Naive B cell (primary cell): ENCODE measurements at regions not wholly inside any gene's neighbourhood (a gene's known extent, or its start where the extent isn't known, plus 50 kb on each side); places are given as distances from the start of the nearest gene placed in this dataset.

Experiments
- ATAC-seq, 2 donors: fragments of 150-1000 bp; cut with Tn5 transposase; 2 replicates each; pipeline ENCODE4 v1.10.0; 2021; ENCODE audit warnings: low read depth in 2 of 2, mild to moderate bottlenecking in 2 of 2, moderate library complexity in 2 of 2
- DNase-seq: peaks from one replicate; pipeline ENCODE4 v3.0.0; 2022
- H3K27ac Mint-ChIP-seq, 6 donors: one replicate each; pipeline ENCODE4 v1.8.0; 2020 to 2022; ENCODE audit warnings: mild to moderate bottlenecking in 6 of 6, mixed read lengths in 6 of 6, moderate library complexity in 5 of 6, inconsistent platforms in 2 of 6
- H3K27me3 Mint-ChIP-seq, 3 donors: one replicate each; pipeline ENCODE4 v1.8.0; 2021 to 2022; ENCODE audit warnings: mixed read lengths in 3 of 3, mild to moderate bottlenecking in 1 of 3
- H3K36me3 Mint-ChIP-seq, 2 donors: one replicate each; pipeline ENCODE4 v1.8.0; 2020 to 2022; ENCODE audit warnings: mixed read lengths in 2 of 2, inconsistent platforms in 1 of 2, mild to moderate bottlenecking in 1 of 2
- H3K4me1 Mint-ChIP-seq, 3 donors: one replicate each; pipeline ENCODE4 v1.8.0; 2020 to 2022; ENCODE audit warnings: mixed read lengths in 3 of 3, inconsistent platforms in 1 of 3, mild to moderate bottlenecking in 1 of 3, moderate library complexity in 1 of 3
- H3K4me3 Mint-ChIP-seq, 8 donors: one replicate each; pipeline ENCODE4 v1.8.0; 2020 to 2022; ENCODE audit warnings: mild to moderate bottlenecking in 8 of 8, mixed read lengths in 8 of 8, moderate library complexity in 8 of 8, inconsistent platforms in 2 of 8
- H3K9me3 Mint-ChIP-seq, 7 donors: one replicate each; pipeline ENCODE4 v1.8.0; 2020 to 2022; ENCODE audit warnings: mixed read lengths in 7 of 7, mild to moderate bottlenecking in 5 of 7, inconsistent platforms in 2 of 7, moderate library complexity in 1 of 7

DNA sequence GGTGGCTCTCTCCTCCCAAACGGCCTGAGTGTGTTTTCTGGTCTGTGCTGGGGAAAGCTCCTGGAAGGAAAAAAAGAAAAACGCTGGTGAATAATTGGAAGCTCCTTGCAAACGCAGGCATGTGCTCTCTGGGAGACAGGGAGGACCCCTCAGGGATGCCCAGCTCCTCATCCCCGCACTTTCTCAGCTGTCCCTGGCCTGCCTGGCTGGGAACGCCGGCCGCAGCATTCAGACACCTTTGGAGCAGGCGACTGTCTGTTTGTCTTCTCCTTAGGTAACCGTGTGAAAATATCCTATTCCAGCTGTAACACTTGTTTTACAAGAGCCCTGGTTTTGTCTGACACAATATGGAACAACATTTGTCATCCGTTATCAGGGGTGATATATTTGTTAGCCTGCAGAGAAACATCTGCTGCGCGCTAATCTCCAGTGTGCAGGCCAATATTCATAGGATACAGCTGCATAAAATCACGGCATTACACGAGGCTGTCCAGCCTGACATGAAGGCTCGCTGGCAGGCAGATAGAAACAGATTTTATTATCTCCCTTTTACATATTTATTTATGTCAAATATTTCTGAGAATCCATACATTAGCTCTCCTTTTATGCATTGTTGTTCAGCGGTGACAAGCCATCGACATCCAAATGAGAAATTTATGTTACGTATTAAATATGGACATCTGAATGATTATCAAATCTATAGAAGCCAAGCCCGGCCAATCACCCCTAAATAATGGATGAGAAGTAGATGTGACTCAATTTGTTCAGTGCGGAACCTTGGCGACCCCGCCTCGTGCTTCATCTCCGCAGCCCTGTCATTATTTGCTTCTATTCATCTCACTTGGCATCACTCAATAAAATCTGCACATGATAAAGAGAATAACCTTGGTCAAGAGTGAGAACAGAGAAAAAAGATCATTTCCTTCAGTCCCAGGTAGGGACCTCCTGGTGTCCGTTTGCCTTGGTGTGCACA, 675.1 kb upstream of the SALL3 start:
- Mint-ChIP-seq H3K36me3 (peaks cover 0 to 7% of the 10 kb centered on the region in 2 donors), H3K9me3 (peaks cover 0 to 7% (median 0%) of the 10 kb centered on the region in 7 donors), H3K27ac (peak overlapping the region in 1 of 6 donors; percentile 24), H3K27me3 (peaks cover 0 to 6% (median 0%) of the 10 kb centered on the region in 3 donors), H3K4me3 (peak overlapping the region in 1 of 8 donors; percentile 26), H3K4me1 (no peaks in the 10 kb centered on the region)
- ATAC-seq (no peak), DNase-seq (no peak)

DNA sequence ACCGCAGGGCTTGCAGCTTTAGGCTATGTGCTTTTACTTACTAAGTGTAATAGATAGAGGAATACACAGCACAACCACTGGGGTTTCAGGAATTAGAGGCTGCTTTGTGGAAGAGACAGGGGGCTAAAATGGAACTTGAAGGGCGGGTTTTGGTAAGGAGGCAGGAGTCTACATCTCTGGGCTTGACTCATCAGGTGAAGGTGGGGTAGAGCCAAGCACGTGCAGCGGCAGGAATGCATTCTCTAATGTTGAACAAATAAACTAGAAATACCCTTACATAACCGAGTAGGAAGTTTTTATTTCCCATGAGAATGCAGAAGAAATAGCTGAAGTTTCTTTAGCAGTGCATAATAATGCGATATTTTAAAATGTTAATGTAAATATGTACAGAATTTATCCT, 673.8 kb upstream of the SALL3 start:
- ATAC-seq, result no peak
- Mint-ChIP-seq H3K36me3 (peaks cover 0 to 7% of the 10 kb centered on the region in 2 donors), H3K9me3 (peaks cover 0 to 7% (median 0%) of the 10 kb centered on the region in 7 donors), H3K4me3 (no peak overlapping the region), H3K4me1 (no peaks in the 10 kb centered on the region), H3K27me3 (peaks cover 0 to 6% (median 0%) of the 10 kb centered on the region in 3 donors), H3K27ac (no peak overlapping the region)
- DNase-seq, result no peak

DNA sequence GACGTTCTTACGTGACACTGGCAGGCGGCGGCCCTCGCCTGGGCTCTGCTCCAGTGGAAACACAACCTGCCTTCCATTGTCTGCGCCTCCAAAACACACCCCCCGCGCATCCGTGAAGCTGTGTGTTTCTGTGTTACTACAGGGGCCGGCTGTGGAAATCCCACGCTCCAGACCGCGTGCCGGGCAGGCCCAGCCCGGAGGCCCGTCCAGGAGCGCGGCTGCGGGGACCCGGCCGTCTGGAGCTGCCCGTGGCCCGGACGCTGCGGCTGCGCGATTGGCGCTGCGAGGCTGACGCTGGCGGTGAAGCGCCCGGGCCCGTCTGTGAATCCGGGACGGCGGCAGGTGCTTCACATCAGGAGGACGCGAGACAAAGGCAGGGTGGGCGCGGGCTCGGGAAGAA, 670.3 kb upstream of the SALL3 start:
- DNase-seq (no peak), ATAC-seq (no peak)
- Mint-ChIP-seq H3K4me1 (no peaks in the 10 kb centered on the region), H3K9me3 (peaks cover 0 to 14% (median 3%) of the 10 kb centered on the region in 7 donors), H3K27me3 (peaks cover 0 to 6% (median 0%) of the 10 kb centered on the region in 3 donors), H3K4me3 (no peak overlapping the region), H3K36me3 (peaks cover 0 to 7% of the 10 kb centered on the region in 2 donors), H3K27ac (no peak overlapping the region)

DNA sequence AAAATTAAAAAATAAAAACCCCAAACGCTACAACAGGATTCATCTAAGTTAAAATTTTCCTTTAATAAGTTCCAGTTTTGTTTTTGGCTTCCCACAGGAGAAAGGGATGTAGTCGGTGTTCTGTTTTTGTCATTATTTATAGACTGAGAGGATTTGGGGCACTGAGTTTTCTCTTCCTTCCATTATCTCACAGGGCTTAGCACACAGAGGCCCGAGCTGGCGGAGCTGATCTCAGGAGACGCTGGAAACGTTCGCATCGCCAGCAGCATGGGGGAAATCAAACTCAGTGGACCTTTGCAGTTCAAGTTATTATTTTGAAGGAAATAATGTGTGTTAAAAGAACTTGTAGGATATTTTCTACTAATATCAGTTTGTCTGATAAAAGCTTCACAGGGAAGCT, 669.7 kb upstream of the SALL3 start:
- Mint-ChIP-seq H3K36me3 (peaks cover 0 to 7% of the 10 kb centered on the region in 2 donors), H3K27me3 (peaks cover 0 to 6% (median 0%) of the 10 kb centered on the region in 3 donors), H3K9me3 (peaks cover 0 to 14% (median 3%) of the 10 kb centered on the region in 7 donors), H3K4me1 (no peaks in the 10 kb centered on the region), H3K27ac (no peak overlapping the region), H3K4me3 (no peak overlapping the region)
- ATAC-seq (no peak), DNase-seq (no peak)

DNA sequence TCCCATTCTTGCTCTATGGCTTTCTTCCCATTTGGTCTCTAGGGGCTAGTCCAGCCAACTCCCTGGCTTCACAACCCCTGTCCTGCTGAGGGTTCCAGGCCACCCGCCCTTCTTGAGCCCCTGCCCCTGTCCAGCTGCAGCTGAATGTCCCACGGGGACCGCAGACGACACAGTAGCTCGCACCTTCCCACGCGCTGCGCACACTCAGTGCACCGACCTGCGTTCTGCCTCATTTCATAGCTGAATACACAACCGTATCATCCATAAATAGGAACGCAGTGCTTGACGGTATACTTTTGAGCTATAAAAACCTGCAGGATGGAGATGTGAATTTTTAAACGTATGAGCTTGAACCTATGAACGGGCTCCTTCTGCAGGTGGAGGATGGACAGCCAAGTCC, 660.4 kb upstream of the SALL3 start:
- no peaks in the 10 kb centered on the region for H3K9me3 Mint-ChIP-seq
- no peaks in the 10 kb centered on the region for H3K36me3 Mint-ChIP-seq
- no peaks in the 10 kb centered on the region for H3K4me1 Mint-ChIP-seq
- ATAC-seq (no peak), DNase-seq (no peak)
- H3K4me3 Mint-ChIP-seq, result no peak overlapping the region
- peak overlapping the region in 1 of 6 donors; percentile 7 for H3K27ac Mint-ChIP-seq
- H3K27me3 Mint-ChIP-seq, result no peaks in the 10 kb centered on the region

DNA sequence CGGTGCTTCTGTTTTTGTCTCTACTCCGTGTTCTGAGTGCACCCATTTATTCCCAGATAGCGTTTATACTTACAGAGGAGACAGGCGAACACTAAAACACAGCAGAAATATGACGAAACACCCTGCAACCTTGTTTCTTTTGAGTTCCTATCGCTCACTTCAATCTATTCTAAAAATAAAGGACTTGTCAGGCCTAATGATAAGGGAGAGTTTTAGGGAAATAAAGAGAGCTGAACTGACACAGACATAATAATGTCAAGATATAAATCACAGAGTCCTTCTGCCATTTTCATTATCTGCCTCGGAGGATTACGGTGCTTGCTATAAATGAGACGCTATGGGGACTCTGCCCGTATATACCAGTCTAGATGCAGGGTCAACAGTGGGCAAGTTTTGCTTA, 659.7 kb upstream of the SALL3 start:
- DNase-seq (no peak), ATAC-seq (no peak)
- Mint-ChIP-seq H3K27me3 (no peaks in the 10 kb centered on the region), H3K9me3 (no peaks in the 10 kb centered on the region), H3K4me3 (no peak overlapping the region), H3K4me1 (no peaks in the 10 kb centered on the region), H3K36me3 (no peaks in the 10 kb centered on the region), H3K27ac (no peak overlapping the region)

DNA sequence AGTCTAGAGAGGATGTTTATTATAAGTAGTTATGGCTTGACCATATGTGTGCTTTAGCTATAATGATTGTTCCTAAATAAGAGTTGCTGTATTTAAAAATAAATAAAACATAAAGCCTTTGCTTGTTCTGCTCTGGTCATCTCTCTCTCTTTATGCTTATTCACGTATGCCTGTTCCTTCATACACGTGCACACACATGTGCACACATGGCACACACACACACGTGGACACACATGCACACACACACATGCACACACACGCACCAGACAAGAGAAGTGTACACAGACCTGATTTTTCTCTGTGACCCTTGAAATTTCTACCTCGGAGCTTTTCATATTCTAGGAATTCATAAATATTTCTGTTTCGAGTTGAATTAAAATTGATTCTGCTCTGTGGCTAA, 658.2 kb upstream of the SALL3 start:
- DNase-seq, result no peak
- no peak overlapping the region for H3K27ac Mint-ChIP-seq
- ATAC-seq, result no peak
- peaks cover 0 to 4% (median 0%) of the 10 kb centered on the region in 7 donors for H3K9me3 Mint-ChIP-seq
- H3K36me3 Mint-ChIP-seq, result no peaks in the 10 kb centered on the region
- no peak overlapping the region for H3K4me3 Mint-ChIP-seq
- H3K27me3 Mint-ChIP-seq, result no peaks in the 10 kb centered on the region
- no peaks in the 10 kb centered on the region for H3K4me1 Mint-ChIP-seq

DNA sequence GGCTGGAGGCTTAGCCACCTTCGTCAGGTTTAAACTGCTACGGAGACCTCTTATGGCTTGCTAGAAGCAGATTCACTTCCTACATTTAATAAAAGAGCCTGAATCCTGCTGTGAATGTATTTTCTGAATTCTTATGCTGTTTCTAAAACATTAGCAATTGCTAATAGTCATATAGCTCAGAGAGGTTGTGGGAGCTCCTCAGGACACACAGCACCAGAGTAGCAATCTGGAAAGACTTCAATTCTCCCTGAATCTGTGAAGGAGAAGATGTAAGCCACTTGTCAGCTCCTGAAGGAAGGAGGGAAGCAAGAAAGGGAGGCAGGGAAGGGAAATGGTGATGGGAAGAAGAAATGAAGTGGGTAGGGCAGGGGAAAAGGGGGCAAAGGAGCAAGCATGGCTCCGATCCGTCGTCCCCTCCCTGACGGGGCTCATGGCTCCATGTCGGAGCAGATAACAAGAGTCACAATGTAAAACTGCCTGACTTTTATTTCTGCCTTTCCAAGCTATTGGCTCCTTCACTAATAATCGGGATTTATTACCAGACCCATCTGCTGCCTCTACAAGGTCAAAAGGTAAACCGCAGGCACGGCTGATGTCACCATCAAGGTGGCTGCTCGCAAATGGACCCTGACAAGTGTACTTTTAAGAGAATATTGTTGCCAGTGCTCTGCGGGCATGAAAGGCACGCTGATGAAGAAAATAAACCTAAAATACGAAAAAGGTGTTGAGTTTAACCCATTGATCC, 656.0 kb upstream of the SALL3 start:
- ATAC-seq, result no peak

DNA sequence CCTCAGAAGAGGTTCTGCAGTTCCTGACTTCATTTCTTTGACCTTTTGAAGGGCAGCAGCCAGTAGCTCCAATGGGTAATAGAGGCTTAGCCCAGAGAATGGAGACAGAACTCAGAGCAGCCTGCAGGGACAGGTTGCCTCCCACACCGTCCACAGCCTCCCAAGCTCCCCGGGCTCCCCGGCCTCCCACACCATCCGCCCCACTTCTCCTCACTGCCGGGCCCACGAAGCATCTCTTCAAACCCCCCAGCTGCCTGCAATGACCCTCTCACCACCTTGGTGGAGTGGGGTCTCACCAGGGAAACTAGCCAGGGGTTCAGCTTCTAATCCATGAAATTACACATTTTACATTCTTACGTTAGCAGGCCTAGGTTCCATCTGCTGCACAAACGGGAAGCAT, 652.0 kb upstream of the SALL3 start:
- Mint-ChIP-seq H3K27ac (no peak overlapping the region), H3K36me3 (no peaks in the 10 kb centered on the region), H3K27me3 (no peaks in the 10 kb centered on the region), H3K9me3 (peaks cover 0 to 7% (median 2%) of the 10 kb centered on the region in 7 donors), H3K4me1 (no peaks in the 10 kb centered on the region), H3K4me3 (no peak overlapping the region)
- no peak for ATAC-seq
- DNase-seq, result no peak

More for the DNA sequence above, 656.0 kb upstream of the SALL3 start:
- Mint-ChIP-seq H3K36me3 (no peaks in the 10 kb centered on the region), H3K4me1 (no peaks in the 10 kb centered on the region), H3K27ac (no peak overlapping the region), H3K4me3 (no peak overlapping the region), H3K9me3 (peaks cover 0 to 7% (median 0%) of the 10 kb centered on the region in 7 donors), H3K27me3 (no peaks in the 10 kb centered on the region)
- no peak for DNase-seq

DNA sequence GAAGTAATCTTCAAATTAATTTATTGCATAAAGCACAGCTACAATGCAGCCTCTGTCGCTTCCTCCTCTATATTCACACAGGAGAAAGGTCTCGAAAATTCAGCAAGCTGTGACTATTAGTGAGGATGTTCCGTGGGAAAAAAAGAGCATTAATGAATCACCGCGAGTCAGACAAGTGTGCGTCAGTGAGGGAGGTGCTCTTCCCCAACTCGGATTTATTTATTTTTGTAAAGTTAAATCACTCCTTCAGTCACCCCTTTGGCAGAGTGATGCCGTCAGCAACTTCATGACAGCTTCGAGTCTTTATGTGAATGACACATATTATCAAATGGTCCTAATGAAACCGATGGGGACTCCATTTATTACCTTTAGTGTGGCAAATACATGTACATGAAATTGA, 648.9 kb upstream of the SALL3 start:
- H3K9me3 Mint-ChIP-seq, result peaks cover 0 to 13% (median 2%) of the 10 kb centered on the region in 7 donors

DNA sequence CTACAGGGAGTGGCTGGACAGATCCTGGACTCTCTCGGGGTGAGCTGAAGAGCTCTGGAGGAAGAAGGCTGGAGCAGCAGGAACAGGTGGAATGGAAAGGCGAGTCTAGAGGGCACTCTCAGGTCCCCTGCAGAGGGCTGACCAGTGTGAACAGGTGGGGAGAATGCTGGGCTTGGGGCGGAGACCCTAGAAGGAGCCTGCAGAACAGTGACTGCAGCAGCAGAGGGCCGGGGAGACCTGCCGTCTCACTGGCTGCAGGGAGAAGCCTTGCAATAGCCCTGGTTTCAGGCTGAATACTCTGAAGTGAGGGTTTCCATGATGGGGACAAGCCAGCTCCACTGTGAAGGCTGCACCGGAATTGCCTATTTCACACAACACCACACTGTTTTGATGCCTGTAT, 626.7 kb upstream of the SALL3 start:
- ATAC-seq (no peak), DNase-seq (no peak)
- Mint-ChIP-seq H3K4me3 (no peak overlapping the region), H3K36me3 (no peaks in the 10 kb centered on the region), H3K9me3 (peaks cover 0 to 5% (median 2%) of the 10 kb centered on the region in 7 donors), H3K4me1 (no peaks in the 10 kb centered on the region), H3K27me3 (peaks cover 0 to 7% (median 0%) of the 10 kb centered on the region in 3 donors), H3K27ac (no peak overlapping the region)

More for the DNA sequence above, 648.9 kb upstream of the SALL3 start:
- DNase-seq (no peak), ATAC-seq (no peak)
- no peaks in the 10 kb centered on the region for H3K36me3 Mint-ChIP-seq
- H3K27ac Mint-ChIP-seq, result no peak overlapping the region
- no peaks in the 10 kb centered on the region for H3K27me3 Mint-ChIP-seq
- H3K4me3 Mint-ChIP-seq, result no peak overlapping the region
- no peaks in the 10 kb centered on the region for H3K4me1 Mint-ChIP-seq

DNA sequence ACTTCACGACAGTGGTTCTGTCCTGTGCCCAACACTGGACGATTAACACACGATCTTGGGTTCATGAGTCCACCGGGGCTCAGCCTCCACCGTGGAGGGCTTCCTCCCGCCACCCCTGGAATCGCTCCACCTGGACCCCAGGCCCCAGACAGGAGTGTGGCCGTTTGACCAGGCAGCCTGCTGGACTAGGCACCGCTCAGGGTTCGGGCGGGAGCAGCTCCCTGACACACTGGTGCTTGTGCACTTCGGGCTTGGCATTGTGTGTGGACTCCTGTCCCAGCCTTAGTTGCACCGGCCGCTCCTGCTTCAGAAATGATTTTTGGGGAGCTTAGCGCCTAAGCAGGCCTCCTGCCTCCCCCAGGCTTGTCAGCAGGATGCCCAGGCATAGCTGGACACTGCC, 617.4 kb upstream of the SALL3 start:
- Mint-ChIP-seq H3K27ac (no peak overlapping the region), H3K27me3 (no peaks in the 10 kb centered on the region), H3K9me3 (peaks cover 0 to 10% (median 5%) of the 10 kb centered on the region in 7 donors), H3K4me3 (no peak overlapping the region), H3K4me1 (no peaks in the 10 kb centered on the region), H3K36me3 (no peaks in the 10 kb centered on the region)
- ATAC-seq (no peak), DNase-seq (no peak)

DNA sequence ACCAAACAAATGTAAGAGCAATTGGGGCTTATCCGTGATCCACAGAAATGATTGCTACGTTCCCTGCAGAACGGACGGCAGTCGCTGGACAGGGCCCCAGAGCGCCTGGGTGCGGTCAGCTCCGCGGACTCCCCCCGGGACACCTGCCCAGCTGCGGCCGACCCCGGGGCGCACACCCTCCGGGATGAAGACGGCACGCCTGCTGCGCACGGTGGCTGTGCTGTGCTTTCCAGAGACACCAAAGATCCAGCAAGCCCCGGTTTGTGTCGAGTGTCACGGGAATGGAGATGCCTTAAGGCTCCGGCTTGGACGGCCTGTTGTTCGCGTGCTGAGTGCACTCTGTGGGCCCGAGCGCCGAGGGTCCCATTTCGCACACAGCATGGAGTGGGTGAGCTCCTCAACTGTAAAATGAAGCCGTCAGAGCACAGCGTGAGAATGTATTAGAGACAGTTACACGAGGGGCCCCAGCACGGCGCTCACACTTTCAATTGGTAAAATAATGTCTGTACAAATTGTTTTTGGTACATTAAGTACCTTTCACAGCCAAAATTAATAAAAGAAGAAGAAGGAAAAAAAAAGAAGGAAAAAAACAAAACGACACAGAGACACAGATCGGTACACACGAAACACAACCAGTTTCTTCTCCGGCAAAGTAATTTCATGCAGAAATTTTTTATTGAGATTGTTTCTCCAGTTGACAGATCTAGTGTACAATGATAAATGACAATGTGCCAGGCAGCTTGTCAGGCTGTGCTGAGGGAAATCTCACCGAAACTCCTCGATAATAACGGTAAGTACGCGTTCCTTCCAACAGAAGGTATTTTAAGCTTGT, 615.8 kb upstream of the SALL3 start:
- Mint-ChIP-seq H3K4me3 (peak overlapping the region in 1 of 8 donors; percentile 56), H3K36me3 (no peaks in the 10 kb centered on the region), H3K27me3 (no peaks in the 10 kb centered on the region), H3K9me3 (peaks cover 0 to 7% (median 3%) of the 10 kb centered on the region in 7 donors), H3K27ac (no peak overlapping the region), H3K4me1 (no peaks in the 10 kb centered on the region)
- ATAC-seq, result no peak
- DNase-seq, result no peak
